GM23248 (cell line): ENCODE measurements at regions not wholly inside any gene's neighbourhood (a gene's known extent, or its start where the extent isn't known, plus 50 kb on each side); places are given as distances from the start of the nearest gene placed in this dataset.
A peak's percentile ranks its signal among the peaks of the same experiment; 100 is the strongest.
"Not testable (repeated sequence)": the region's sequence is repeated elsewhere in the genome, so short reads cannot be mapped to it uniquely, and the experiment has no call there.

Experiments
- DNase-seq: peaks from one replicate; pipeline ENCODE4 v3.0.0-alpha.2; 2015
- H2AFZ ChIP-seq: fragments of 200-600 bp; sonication (generic); 2 replicates; pipeline ENCODE4 v1.6.1; 2016; ENCODE audit warnings: antibody characterized with exemption
- H3F3A ChIP-seq: fragments of 200-600 bp; sonication (generic); 2 replicates; pipeline ENCODE4 v1.6.1; 2016; ENCODE audit warnings: mild to moderate bottlenecking, antibody characterized with exemption, mixed run types; ENCODE audit not compliant: insufficient read depth
- H3K27ac ChIP-seq: fragments of 200-600 bp; sonication (generic); 2 replicates; pipeline ENCODE4 v1.5.1; 2016; ENCODE audit warnings: mild to moderate bottlenecking
- H3K27me3 ChIP-seq: fragments of 200-600 bp; sonication (generic); replicated peaks from 2 replicates; pipeline ENCODE4 v1.6.1; 2016; ENCODE audit warnings: mild to moderate bottlenecking; ENCODE audit not compliant: insufficient read depth
- H3K36me3 ChIP-seq: fragments of 200-600 bp; sonication (generic); 2 replicates; pipeline ENCODE4 v1.6.1; 2016; ENCODE audit warnings: low read depth, mild to moderate bottlenecking
- H3K4me1 ChIP-seq: fragments of 200-600 bp; sonication (generic); 2 replicates; pipeline ENCODE4 v1.6.1; 2016; ENCODE audit warnings: mild to moderate bottlenecking; ENCODE audit not compliant: insufficient read depth
- H3K4me2 ChIP-seq: fragments of 200-600 bp; sonication (generic); one replicate; pipeline ENCODE4 v1.6.1; 2016; ENCODE audit warnings: mild to moderate bottlenecking; ENCODE audit not compliant: unreplicated experiment
- H3K4me3 ChIP-seq: fragments of 200-600 bp; sonication (generic); 2 replicates; pipeline ENCODE4 v1.5.1; 2016; ENCODE audit warnings: mild to moderate bottlenecking
- H3K79me2 ChIP-seq: fragments of 200-600 bp; sonication (generic); 2 replicates; pipeline ENCODE4 v1.6.1; 2016; ENCODE audit warnings: mild to moderate bottlenecking; ENCODE audit not compliant: insufficient read depth
- H3K9ac ChIP-seq: fragments of 200-600 bp; sonication (generic); 2 replicates; pipeline ENCODE4 v1.6.1; 2016; ENCODE audit warnings: mild to moderate bottlenecking
- H3K9me2 ChIP-seq: fragments of 200-600 bp; sonication (generic); 2 replicates; pipeline ENCODE4 v1.6.1; 2016; ENCODE audit warnings: mixed run types, mild to moderate bottlenecking, moderate library complexity; ENCODE audit not compliant: insufficient read depth
- H3K9me3 ChIP-seq: fragments of 200-600 bp; sonication (generic); one replicate; pipeline ENCODE4 v1.6.1; 2017; ENCODE audit warnings: low read depth
- H4K20me1 ChIP-seq: fragments of 200-600 bp; sonication (generic); 2 replicates; pipeline ENCODE4 v1.6.0; 2016; ENCODE audit not compliant: insufficient read depth
- EZH2 ChIP-seq: fragments of 200-600 bp; sonication (generic); IDR thresholded peaks from 2 replicates; pipeline ENCODE4 v1.6.1; 2018; ENCODE audit warnings: antibody characterized with exemption, mild to moderate bottlenecking; ENCODE audit not compliant: insufficient read depth, poor library complexity, severe bottlenecking
- EZH2phosphoT487 ChIP-seq: fragments of 200-600 bp; sonication (generic); IDR thresholded peaks from 2 replicates; pipeline ENCODE4 v1.6.1; 2018; ENCODE audit warnings: antibody characterized with exemption, moderate library complexity, mild to moderate bottlenecking, low read depth; ENCODE audit not compliant: insufficient read depth
- WGBS, 2 experiments: methylation state at CpG; one replicate each; pipeline ENCODE4 v1.1.6; 2015 to 2017; ENCODE audit warnings: low lambda C conversion rate in 2 of 2, low coverage in 1 of 2; ENCODE audit errors: missing lambda C conversion rate in 2 of 2; 5-methylcytosine and 5-hydroxymethylcytosine counted together
- in situ Hi-C: fragments of 300-500 bp; cut with MboI; formaldehyde crosslinking; loops from 2 replicates; pipeline ENCODE4 v1.15.0; 2020

DNA sequence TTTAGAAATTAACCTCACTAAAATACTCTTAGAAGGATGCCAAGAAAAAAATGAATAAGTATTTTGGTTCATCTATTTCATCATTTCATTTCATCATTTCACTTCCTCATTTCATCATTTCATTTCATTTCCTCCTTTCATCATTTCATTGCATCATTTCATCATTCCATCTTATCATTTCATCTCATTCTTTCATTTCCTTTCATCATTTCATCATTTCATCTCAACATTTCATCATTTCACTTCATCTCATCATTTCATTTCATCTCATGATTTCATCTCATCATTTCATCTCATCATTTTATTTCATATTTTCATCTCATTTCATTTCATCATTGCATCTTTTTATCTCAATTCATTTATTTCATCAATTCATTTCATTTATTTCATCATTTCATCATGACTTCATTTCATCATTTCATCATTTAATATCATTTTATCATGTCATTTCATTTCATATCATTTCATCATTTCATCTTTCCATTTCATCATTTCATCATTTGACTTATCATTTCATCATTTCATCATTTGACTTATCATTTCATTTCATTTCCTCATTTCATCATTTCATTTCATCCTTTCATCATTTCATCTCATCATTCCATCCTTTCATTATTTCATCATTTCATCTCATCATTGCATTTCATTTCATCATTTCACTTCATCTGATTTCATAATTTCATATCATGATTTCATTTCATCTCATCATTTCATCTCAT lies 129.9 kb downstream of the ZNF92 start:
- no peaks in the 10 kb centered on the region for H3K79me2 ChIP-seq
- no peaks in the 10 kb centered on the region for H4K20me1 ChIP-seq
- no peak for TF ChIP-seq EZH2
- no peak for TF ChIP-seq EZH2phosphoT487
- no peaks in the 10 kb centered on the region for H3K27me3 ChIP-seq
- no peak overlapping the region for H3K4me2 ChIP-seq
- H2AFZ ChIP-seq: no peak overlapping the region
- no peaks in the 10 kb centered on the region for H3K9me3 ChIP-seq
- no peaks in the 10 kb centered on the region for H3K4me1 ChIP-seq
- H3K27ac ChIP-seq: no peak overlapping the region
- H3K9me2 ChIP-seq: no peaks in the 10 kb centered on the region; the same call in 1 of the 2 replicates
- H3K9ac ChIP-seq: no peak overlapping the region
- H3K36me3 ChIP-seq: no peaks in the 10 kb centered on the region
- H3K4me3 ChIP-seq: no peak overlapping the region
- in situ Hi-C loops: no loop called here
- no peak for DNase-seq
- H3F3A ChIP-seq: peaks cover 9% of the 10 kb centered on the region; the same call in 1 of the 2 replicates

DNA sequence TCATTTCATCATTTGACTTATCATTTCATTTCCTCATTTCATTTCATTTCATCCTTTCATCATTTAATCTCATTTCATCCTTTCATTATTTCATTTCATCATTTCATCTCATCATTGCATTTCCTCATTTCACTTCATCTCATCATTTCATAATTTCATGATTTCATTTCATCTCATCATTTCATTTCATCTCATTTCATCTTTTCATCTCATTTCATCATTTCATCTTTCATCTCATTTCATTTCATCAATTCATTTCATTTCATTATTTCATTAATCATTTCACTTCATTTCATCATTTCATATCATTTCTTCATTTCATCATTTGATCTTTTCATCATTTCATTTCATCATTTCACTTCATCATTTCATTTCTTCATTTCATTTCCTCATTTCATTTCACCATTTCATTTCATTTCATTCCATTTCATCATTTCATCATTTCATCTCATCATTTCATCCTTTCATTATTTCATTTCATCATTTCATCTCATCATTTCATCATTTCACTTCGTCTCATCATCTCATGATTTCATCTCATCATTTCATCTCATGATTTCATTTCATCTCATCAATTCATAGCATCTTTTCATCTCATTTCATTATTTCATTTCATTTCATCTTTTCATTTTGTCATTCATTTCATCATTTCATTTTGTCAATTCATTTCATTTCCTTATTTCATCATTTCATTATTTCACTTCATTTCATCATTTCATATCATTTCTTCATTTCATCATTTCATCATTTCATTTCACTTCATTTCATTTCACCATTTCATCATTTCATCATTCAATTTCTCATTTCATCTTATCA lies 131.1 kb downstream of the ZNF92 start:
- H3K27ac ChIP-seq, in situ Hi-C loops, H3K36me3 ChIP-seq, H4K20me1 ChIP-seq, H3K79me2 ChIP-seq, H2AFZ ChIP-seq, H3F3A ChIP-seq, H3K9me2 ChIP-seq, H3K9ac ChIP-seq, H3K4me1 ChIP-seq, H3K9me3 ChIP-seq, H3K4me3 ChIP-seq, H3K4me2 ChIP-seq, H3K27me3 ChIP-seq, DNase-seq: not testable (repeated sequence)
- WGBS, 2 experiments: 58 to 59% methylated on average over 1 of the region's 1 CpG

GRCh38 chr7:65505320-65505633 lies 131.6 kb downstream of the ZNF92 start:
- DNase-seq, H3K9ac ChIP-seq, H2AFZ ChIP-seq, H3K4me1 ChIP-seq, H3K4me3 ChIP-seq, H3K9me3 ChIP-seq, H3K27ac ChIP-seq, H3K4me2 ChIP-seq, in situ Hi-C loops, H3K79me2 ChIP-seq, H3K36me3 ChIP-seq, H3K9me2 ChIP-seq, H3F3A ChIP-seq, H4K20me1 ChIP-seq: not testable (repeated sequence)
- WGBS, 2 experiments: 51 to 54% methylated on average over 3 of the region's 3 CpGs
- H3K27me3 ChIP-seq: peaks cover 13% of the 10 kb centered on the region

- H3K9me3 ChIP-seq, H3K36me3 ChIP-seq, H3K79me2 ChIP-seq, in situ Hi-C loops, H3K4me1 ChIP-seq, H3K27ac ChIP-seq, H3F3A ChIP-seq, H4K20me1 ChIP-seq, H3K9me2 ChIP-seq: not testable (repeated sequence)
- H3K4me3 ChIP-seq: peak overlapping the region; percentile 72
- H3K27me3 ChIP-seq: peaks cover 29% of the 10 kb centered on the region
- peak overlapping the region; percentile 79 for H2AFZ ChIP-seq
- 1 to 2% methylated on average over 26 to 64 of the region's 85 CpGs for WGBS, 2 experiments
- peak; percentile 5 for DNase-seq
- peak overlapping the region; percentile 53 for H3K9ac ChIP-seq
- peak overlapping the region; percentile 67 for H3K4me2 ChIP-seq
These were observed 135.1 kb downstream of the ZNF92 start for GRCh38 chr7:65508581-65509367.
